Loucy (cell line): ENCODE measurements at regions not wholly inside any gene's neighbourhood (a gene's known extent, or its start where the extent isn't known, plus 50 kb on each side); places are given as distances from the start of the nearest gene placed in this dataset.

Experiments
- CTCF ChIP-seq: fragments of 200-600 bp; sonication (generic); conservative IDR thresholded peaks from 2 replicates; pipeline ENCODE4 v1.5.1; 2014; ENCODE audit warnings: mild to moderate bottlenecking, antibody characterized with exemption, low read length
- EZH2phosphoT487 ChIP-seq: fragments of 200-600 bp; IDR thresholded peaks from 2 replicates; pipeline ENCODE4 v1.6.1; 2018; ENCODE audit warnings: antibody characterized with exemption, mild to moderate bottlenecking, moderate library complexity, borderline replicate concordance

- no peak for TF ChIP-seq CTCF
- TF ChIP-seq EZH2phosphoT487 = no peak
Observed at GRCh38 chr5:7186818-7187217, 209.1 kb upstream of the ADCY2 start.
